ENCODE measurements at regions not wholly inside any gene's neighbourhood (a gene's known extent, or its start where the extent isn't known, plus 50 kb on each side); places are given as distances from the start of the nearest gene placed in this dataset.

DNA sequence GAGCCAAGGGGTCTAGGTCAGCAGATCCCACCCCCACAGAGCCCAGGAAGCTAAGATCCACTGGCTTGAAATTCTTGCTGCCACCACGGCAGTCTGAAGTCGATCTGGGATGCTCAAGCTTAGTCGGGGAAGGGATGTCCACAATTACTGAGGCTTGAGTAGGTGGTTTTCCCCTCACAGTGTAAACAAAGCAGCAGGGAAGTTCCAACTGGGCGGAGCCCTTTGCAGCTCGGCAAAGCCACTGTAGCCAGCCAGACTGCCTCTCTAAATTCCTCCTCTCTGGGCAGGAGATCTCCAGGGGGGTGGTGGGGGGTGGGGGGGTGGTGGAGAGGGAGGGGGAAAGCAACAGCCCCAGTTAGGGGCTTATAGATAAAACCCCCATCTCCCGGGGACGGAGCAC lies 419.5 kb downstream of the NUP35 start:
- TF ChIP-seq CTCF (IDR thresholded peaks at IDR 0.05 in 2 of 3, conservative IDR thresholded peaks at IDR 0.05 in 1 of 3; ENCODE audit: borderline replicate concordance in 1 of 3, insufficient read depth in 1 of 3, low read depth in 2 of 3, low read length in 2 of 3) = no peak
- no peak for TF ChIP-seq POLR2A (IDR thresholded peaks at IDR 0.05; ENCODE audit: borderline replicate concordance, extremely low read depth, insufficient read depth, insufficient read length)
- TF ChIP-seq ZFX (IDR thresholded peaks at IDR 0.05) = no peak
- TF ChIP-seq CEBPB (IDR thresholded peaks at IDR 0.05; ENCODE audit: low read depth) = no peak
- TF ChIP-seq MAX (IDR thresholded peaks at IDR 0.05) = no peak
- no peak for TF ChIP-seq POLR2AphosphoS5 (IDR thresholded peaks at IDR 0.05; ENCODE audit: low read depth, low read length)
- TF ChIP-seq REST (IDR thresholded peaks at IDR 0.05; ENCODE audit: low read depth) = no peak
- no peak for TF ChIP-seq EGR1 (IDR thresholded peaks at IDR 0.05; ENCODE audit: low read depth)
- no peak for TF ChIP-seq RAD21 (IDR thresholded peaks at IDR 0.05; ENCODE audit: low read depth)
- TF ChIP-seq EZH2 (IDR thresholded peaks at IDR 0.05) = no peak
- TF ChIP-seq TCF7L2 (IDR thresholded peaks at IDR 0.05; ENCODE audit: borderline replicate concordance, extremely low read depth, insufficient read depth, insufficient read length) = no peak
- TF ChIP-seq ZNF274 (IDR thresholded peaks at IDR 0.05; ENCODE audit: low read depth, low read length) = no peak
